ENCODE measurements at regions not wholly inside any gene's neighbourhood (a gene's known extent, or its start where the extent isn't known, plus 50 kb on each side); places are given as distances from the start of the nearest gene placed in this dataset.

GRCh38 chr1:5725406-5725805 lies 266.8 kb downstream of the NPHP4 start:
- no peak for TF ChIP-seq CTCF (IDR thresholded peaks at IDR 0.05)
- no peak for TF ChIP-seq POLR2A (IDR thresholded peaks at IDR 0.05)

Measured in lower leg skin (tissue), 3 donors.